ENCODE measurements at regions not wholly inside any gene's neighbourhood (a gene's known extent, or its start where the extent isn't known, plus 50 kb on each side); places are given as distances from the start of the nearest gene placed in this dataset.

DNA sequence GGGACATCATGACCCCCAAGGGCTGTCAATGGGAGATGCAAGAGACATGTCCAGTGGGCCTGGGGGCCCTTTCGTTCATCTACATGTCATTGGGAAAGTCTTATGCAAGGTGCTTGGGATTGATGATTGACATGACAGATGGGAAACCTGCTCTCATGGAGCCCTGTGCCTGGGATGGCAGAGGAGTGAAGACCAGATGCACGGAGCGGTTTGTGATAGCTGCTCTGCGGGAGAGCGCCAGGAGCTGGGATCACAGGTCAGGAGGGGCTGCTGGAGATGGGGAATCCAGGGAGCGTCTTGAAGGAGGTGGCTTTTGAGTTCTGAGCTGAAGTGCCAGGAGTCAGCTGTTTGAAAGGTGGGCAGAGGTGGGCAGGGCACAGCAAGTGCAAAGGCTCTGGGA lies 104.3 kb downstream of the FGF18 start:
- no peak overlapping the region for H3K4me3 ChIP-seq (ENCODE audit: low read length in 3 of 3)

DNA sequence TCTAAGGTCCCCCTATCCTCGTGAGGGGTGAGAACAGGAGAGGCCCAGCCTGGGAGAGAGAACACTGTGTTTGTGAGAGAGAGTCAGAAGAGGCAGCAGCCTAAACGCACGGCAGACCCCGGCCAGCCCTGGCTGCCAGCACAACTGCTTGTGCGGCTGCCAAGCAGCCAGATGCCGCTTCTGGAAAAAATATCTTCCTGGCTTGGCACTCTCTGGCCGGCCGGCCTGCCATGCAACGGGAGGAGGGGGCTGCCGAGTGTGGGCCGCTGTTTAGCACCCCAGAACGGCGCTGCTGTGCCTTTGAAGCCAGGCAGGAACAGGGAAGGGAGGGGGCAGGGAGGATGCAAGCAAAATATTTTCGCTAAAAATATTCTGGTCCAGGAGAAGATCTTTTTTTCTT lies 105.0 kb downstream of the FGF18 start:
- Histone ChIP-seq H3K9me3 (ENCODE audit: control insufficient read depth in 2 of 3, insufficient read depth in 1 of 3, low read length in 3 of 3) (no peaks in the 10 kb centered on the region), H3K4me3 (ENCODE audit: low read length in 3 of 3) (no peak overlapping the region), H3K36me3 (ENCODE audit: control insufficient read depth in 2 of 3, insufficient read depth in 3 of 3, low read length in 3 of 3) (no peaks in the 10 kb centered on the region), H3K9ac (ENCODE audit: low read length in 3 of 3) (no peak overlapping the region), H3K27ac (ENCODE audit: low read depth in 2 of 2, low read length in 2 of 2) (no peak overlapping the region), H3K27me3 (ENCODE audit: control insufficient read depth, insufficient read depth, low read length) (no peaks in the 10 kb centered on the region), H3K4me1 (ENCODE audit: control insufficient read depth in 2 of 3, insufficient read depth in 2 of 3, low read depth in 1 of 3, low read length in 3 of 3) (no peaks in the 10 kb centered on the region)
- peak in 3 of 5 donors; percentile 15 to 37 (median 24) for DNase-seq
- TF ChIP-seq CTCF (IDR thresholded peaks at IDR 0.05; ENCODE audit: borderline replicate concordance, extremely low read depth, insufficient read depth): no peak
- FAIRE-seq: no peak
- intact Hi-C loops (cut with DNase I): no loop called here

More for the DNA sequence above, 104.3 kb downstream of the FGF18 start:
- DNase-seq: no peak
- Histone ChIP-seq H3K9me3 (ENCODE audit: control insufficient read depth in 2 of 3, insufficient read depth in 1 of 3, low read length in 3 of 3) (no peaks in the 10 kb centered on the region), H3K9ac (ENCODE audit: low read length in 3 of 3) (no peak overlapping the region), H3K27ac (ENCODE audit: low read depth in 2 of 2, low read length in 2 of 2) (no peak overlapping the region), H3K36me3 (ENCODE audit: control insufficient read depth in 2 of 3, insufficient read depth in 3 of 3, low read length in 3 of 3) (no peaks in the 10 kb centered on the region), H3K4me1 (ENCODE audit: control insufficient read depth in 2 of 3, insufficient read depth in 2 of 3, low read depth in 1 of 3, low read length in 3 of 3) (no peaks in the 10 kb centered on the region), H3K27me3 (ENCODE audit: control insufficient read depth, insufficient read depth, low read length) (no peaks in the 10 kb centered on the region)
- intact Hi-C loops (cut with DNase I): no loop called here
- no peak for TF ChIP-seq CTCF (IDR thresholded peaks at IDR 0.05; ENCODE audit: borderline replicate concordance, extremely low read depth, insufficient read depth)
- FAIRE-seq: no peak

DNA sequence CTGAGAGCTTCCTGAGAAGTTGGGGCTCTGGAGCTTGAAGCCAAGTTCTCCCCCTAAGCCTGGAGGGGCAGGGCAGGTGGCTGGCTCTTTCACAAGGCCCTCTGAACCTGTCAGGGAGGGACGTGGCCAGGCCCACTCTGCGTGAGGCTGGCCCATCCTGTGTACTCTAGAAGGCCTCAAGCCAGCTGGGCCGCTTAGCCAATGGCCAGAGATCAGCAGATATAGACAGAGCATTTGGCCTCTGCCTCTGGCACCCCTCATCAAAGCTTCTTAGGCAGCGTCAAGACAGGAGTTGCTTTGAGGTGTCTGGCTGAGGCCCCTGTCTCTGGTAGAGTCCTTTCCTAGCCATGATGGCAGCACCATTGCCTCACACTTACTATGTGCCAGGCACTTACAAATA lies 105.6 kb downstream of the FGF18 start:
- H3K9ac ChIP-seq (ENCODE audit: low read length in 3 of 3): no peak overlapping the region
- intact Hi-C loops (cut with DNase I): no loop called here
- H3K27ac ChIP-seq (ENCODE audit: low read depth in 2 of 2, low read length in 2 of 2): no peak overlapping the region
- DNase-seq (no peak), FAIRE-seq (no peak)
- no peaks in the 10 kb centered on the region for H3K27me3 ChIP-seq (ENCODE audit: control insufficient read depth, insufficient read depth, low read length)
- H3K4me1 ChIP-seq (ENCODE audit: control insufficient read depth in 2 of 3, insufficient read depth in 2 of 3, low read depth in 1 of 3, low read length in 3 of 3): no peaks in the 10 kb centered on the region
- H3K4me3 ChIP-seq (ENCODE audit: low read length in 3 of 3): no peak overlapping the region
- no peaks in the 10 kb centered on the region for H3K9me3 ChIP-seq (ENCODE audit: control insufficient read depth in 2 of 3, insufficient read depth in 1 of 3, low read length in 3 of 3)
- no peak for TF ChIP-seq CTCF (IDR thresholded peaks at IDR 0.05; ENCODE audit: borderline replicate concordance, extremely low read depth, insufficient read depth)
- no peaks in the 10 kb centered on the region for H3K36me3 ChIP-seq (ENCODE audit: control insufficient read depth in 2 of 3, insufficient read depth in 3 of 3, low read length in 3 of 3)

DNA sequence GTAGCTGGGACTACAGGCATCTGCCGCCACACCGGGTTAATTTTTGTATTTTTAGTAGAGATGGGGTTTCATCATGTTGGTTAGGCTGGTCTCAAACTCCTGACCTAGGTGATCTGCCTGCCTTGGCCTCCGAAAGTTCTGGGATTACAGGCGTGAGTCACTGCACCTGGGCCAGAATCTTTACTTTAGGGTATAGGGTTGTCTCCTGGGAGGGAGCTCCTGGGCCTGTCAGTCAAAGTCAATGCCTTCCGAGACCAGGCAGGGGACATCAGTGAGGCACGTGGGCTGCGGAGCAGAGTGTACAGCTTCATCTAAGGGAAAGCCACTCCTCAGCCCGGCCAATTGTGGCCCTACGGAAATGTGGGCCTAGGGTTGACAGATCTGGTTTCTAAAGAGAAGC lies 108.6 kb downstream of the FGF18 start:
- Histone ChIP-seq H3K4me1 (ENCODE audit: control insufficient read depth in 2 of 3, insufficient read depth in 2 of 3, low read depth in 1 of 3, low read length in 3 of 3) (no peaks in the 10 kb centered on the region), H3K27ac (ENCODE audit: low read depth in 2 of 2, low read length in 2 of 2) (no peak overlapping the region), H3K9me3 (ENCODE audit: control insufficient read depth in 2 of 3, insufficient read depth in 1 of 3, low read length in 3 of 3) (no peaks in the 10 kb centered on the region), H3K36me3 (ENCODE audit: control insufficient read depth in 2 of 3, insufficient read depth in 3 of 3, low read length in 3 of 3) (no peaks in the 10 kb centered on the region), H3K9ac (ENCODE audit: low read length in 3 of 3) (no peak overlapping the region), H3K4me3 (ENCODE audit: low read length in 3 of 3) (no peak overlapping the region), H3K27me3 (ENCODE audit: control insufficient read depth, insufficient read depth, low read length) (no peaks in the 10 kb centered on the region)
- intact Hi-C loops (cut with DNase I): no loop called here
- FAIRE-seq (no peak), DNase-seq (no peak)
- no peak for TF ChIP-seq CTCF (IDR thresholded peaks at IDR 0.05; ENCODE audit: borderline replicate concordance, extremely low read depth, insufficient read depth)
